ENCODE measurements at regions not wholly inside any gene's neighbourhood (a gene's known extent, or its start where the extent isn't known, plus 50 kb on each side); places are given as distances from the start of the nearest gene placed in this dataset.

DNA sequence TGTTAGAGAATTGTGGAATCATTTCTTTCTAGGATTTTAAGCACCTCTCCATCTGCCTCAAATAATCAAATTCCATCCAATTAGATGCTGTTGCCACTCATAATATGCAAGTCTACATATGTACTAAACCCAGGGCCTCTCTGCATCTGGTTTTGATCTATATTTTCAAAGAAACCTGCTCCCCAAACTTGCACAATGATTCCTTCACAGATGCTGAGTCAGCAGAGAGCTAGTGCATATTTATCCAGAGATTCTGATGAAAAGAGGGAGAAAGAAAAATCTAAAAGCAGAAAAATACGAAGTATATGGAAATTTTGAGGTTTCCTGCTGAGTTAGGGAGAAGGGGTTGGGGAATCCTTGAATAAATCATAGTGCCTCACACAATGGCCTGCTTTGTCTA, 235.1 kb upstream of the RBFOX1 start:
- DNase-seq (ENCODE audit: low spot score): no peak
- no peak for FAIRE-seq
- Histone ChIP-seq H3K9me3 (ENCODE audit: low read length) (no peaks in the 10 kb centered on the region), H3K27me3 (ENCODE audit: control insufficient read depth in 1 of 2, insufficient read depth in 2 of 2, low read length in 2 of 2) (no peaks in the 10 kb centered on the region), H3K27ac (ENCODE audit: extremely low read length, insufficient read depth, low read length) (no peak overlapping the region), H3K79me2 (ENCODE audit: insufficient read depth, low read length) (no peaks in the 10 kb centered on the region), H3K36me3 (replicated peaks in 1 of 2; ENCODE audit: control insufficient read depth in 1 of 2, insufficient read depth in 2 of 2, low read length in 2 of 2) (no peaks in the 10 kb centered on the region), H3K9ac (ENCODE audit: insufficient read depth, low read depth, low read length) (no peak overlapping the region), H3K4me3 (replicated peaks in 1 of 3; ENCODE audit: insufficient read depth in 1 of 3, low read depth in 2 of 3, low read length in 3 of 3) (no peak overlapping the region), H3K4me2 (ENCODE audit: low read depth, low read length) (no peak overlapping the region), H2AFZ (ENCODE audit: low read length) (no peak overlapping the region), H4K20me1 (ENCODE audit: insufficient read depth, low read length) (no peaks in the 10 kb centered on the region), H3K4me1 (ENCODE audit: insufficient read depth, low read length) (no peaks in the 10 kb centered on the region)
- in situ Hi-C loops (cut with HindIII; ENCODE audit: extremely low pct_ligation_motif_present, low pct_unique_long_range_greater_than_20kb): no loop called here
- no TSS peak for BruUV-seq (replicated peaks)
- ChIA-PET CTCF (ENCODE audit: low intra/inter-chr PET ratio, low total read pairs) (no interaction called here), POLR2A (no interaction called here)
- 1% methylated on average over 1 of the region's 1 CpG for WGBS (ENCODE audit: low lambda C conversion rate)
- no peak for ATAC-seq
- intact Hi-C loops (cut with micrococcal nuclease; ENCODE audit: unreplicated experiment): no loop called here
- TF ChIP-seq, protein P1, sequence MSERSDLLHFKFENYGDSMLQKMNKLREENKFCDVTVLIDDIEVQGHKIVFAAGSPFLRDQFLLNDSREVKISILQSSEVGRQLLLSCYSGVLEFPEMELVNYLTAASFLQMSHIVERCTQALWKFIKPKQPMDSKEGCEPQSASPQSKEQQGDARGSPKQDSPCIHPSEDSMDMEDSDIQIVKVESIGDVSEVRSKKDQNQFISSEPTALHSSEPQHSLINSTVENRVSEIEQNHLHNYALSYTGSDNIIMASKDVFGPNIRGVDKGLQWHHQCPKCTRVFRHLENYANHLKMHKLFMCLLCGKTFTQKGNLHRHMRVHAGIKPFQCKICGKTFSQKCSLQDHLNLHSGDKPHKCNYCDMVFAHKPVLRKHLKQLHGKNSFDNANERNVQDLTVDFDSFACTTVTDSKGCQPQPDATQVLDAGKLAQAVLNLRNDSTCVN (CRISPR knock-in tag; IDR thresholded peaks at IDR 0.05; ENCODE audit: borderline replicate concordance): no peak
- TF ChIP-seq ZNF121 (CRISPR knock-in tag; IDR thresholded peaks at IDR 0.05): no peak
- peak; percentile 96 for TF ChIP-seq MAFF (IDR thresholded peaks at IDR 0.05; ENCODE audit: low read depth, low read length)
- no peak for TF ChIP-seq FOSL2 (CRISPR knock-in tag; IDR thresholded peaks at IDR 0.05)
- TF ChIP-seq MAFK (conservative IDR thresholded peaks at IDR 0.05 in 1 of 2, IDR thresholded peaks at IDR 0.05 in 1 of 2; ENCODE audit: low read length in 2 of 2): peak; percentile 98 to 99

DNA sequence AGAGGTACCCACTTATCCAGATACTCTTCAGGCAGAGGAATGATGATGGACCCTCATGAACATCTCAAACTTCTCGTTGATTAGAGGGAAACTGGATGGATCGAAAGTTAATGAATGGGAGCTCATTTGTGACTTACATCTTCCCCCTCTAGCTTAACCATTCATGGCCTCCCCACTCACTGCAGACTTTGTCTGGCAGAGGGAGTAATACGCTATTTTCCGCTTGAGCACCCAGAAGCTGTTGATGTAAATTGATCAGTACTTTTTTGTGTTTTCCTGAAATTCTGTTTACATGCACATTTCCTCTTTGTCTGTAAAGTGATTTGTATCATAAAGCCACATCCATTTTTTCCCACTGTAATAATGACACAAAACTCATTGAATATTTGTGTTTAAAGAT, 239.1 kb upstream of the RBFOX1 start:
- Histone ChIP-seq H3K27me3 (ENCODE audit: control insufficient read depth in 1 of 2, insufficient read depth in 2 of 2, low read length in 2 of 2) (peaks cover 0 to 8% of the 10 kb centered on the region in 2 experiments; a peak in 2 of 5 replicates), H3K4me3 (replicated peaks in 1 of 3; ENCODE audit: insufficient read depth in 1 of 3, low read depth in 2 of 3, low read length in 3 of 3) (no peak overlapping the region), H4K20me1 (ENCODE audit: insufficient read depth, low read length) (no peaks in the 10 kb centered on the region), H3K79me2 (ENCODE audit: insufficient read depth, low read length) (no peaks in the 10 kb centered on the region), H3K36me3 (replicated peaks in 1 of 2; ENCODE audit: control insufficient read depth in 1 of 2, insufficient read depth in 2 of 2, low read length in 2 of 2) (no peaks in the 10 kb centered on the region), H2AFZ (ENCODE audit: low read length) (no peak overlapping the region), H3K27ac (ENCODE audit: extremely low read length, insufficient read depth, low read length) (no peak overlapping the region), H3K4me2 (ENCODE audit: low read depth, low read length) (no peak overlapping the region), H3K4me1 (ENCODE audit: insufficient read depth, low read length) (no peaks in the 10 kb centered on the region), H3K9me3 (ENCODE audit: low read length) (no peaks in the 10 kb centered on the region), H3K9ac (ENCODE audit: insufficient read depth, low read depth, low read length) (no peak overlapping the region)
- ChIA-PET CTCF (ENCODE audit: low intra/inter-chr PET ratio, low total read pairs) (no interaction called here), POLR2A (no interaction called here)
- ATAC-seq (no peak), DNase-seq (ENCODE audit: low spot score) (no peak), FAIRE-seq (no peak)
- TF ChIP-seq MTA3 (CRISPR knock-in tag; IDR thresholded peaks at IDR 0.05): no peak
- TF ChIP-seq ZC3H4 (CRISPR knock-in tag; IDR thresholded peaks at IDR 0.05; ENCODE audit: borderline replicate concordance): no peak
- no peak for TF ChIP-seq ZNF207 (IDR thresholded peaks at IDR 0.05; ENCODE audit: borderline replicate concordance)
- no peak for TF ChIP-seq PCBP1 (IDR thresholded peaks at IDR 0.05; ENCODE audit: borderline replicate concordance, low read depth, low read length)
- TF ChIP-seq, protein P2, sequence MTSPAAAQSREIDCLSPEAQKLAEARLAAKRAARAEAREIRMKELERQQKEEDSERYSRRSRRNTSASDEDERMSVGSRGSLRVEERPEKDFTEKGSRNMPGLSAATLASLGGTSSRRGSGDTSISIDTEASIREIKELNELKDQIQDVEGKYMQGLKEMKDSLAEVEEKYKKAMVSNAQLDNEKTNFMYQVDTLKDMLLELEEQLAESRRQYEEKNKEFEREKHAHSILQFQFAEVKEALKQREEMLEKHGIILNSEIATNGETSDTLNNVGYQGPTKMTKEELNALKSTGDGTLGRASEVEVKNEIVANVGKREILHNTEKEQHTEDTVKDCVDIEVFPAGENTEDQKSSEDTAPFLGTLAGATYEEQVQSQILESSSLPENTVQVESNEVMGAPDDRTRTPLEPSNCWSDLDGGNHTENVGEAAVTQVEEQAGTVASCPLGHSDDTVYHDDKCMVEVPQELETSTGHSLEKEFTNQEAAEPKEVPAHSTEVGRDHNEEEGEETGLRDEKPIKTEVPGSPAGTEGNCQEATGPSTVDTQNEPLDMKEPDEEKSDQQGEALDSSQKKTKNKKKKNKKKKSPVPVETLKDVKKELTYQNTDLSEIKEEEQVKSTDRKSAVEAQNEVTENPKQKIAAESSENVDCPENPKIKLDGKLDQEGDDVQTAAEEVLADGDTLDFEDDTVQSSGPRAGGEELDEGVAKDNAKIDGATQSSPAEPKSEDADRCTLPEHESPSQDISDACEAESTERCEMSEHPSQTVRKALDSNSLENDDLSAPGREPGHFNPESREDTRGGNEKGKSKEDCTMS (CRISPR knock-in tag; conservative IDR thresholded peaks at IDR 0.05): no peak
- TF ChIP-seq, protein P3, sequence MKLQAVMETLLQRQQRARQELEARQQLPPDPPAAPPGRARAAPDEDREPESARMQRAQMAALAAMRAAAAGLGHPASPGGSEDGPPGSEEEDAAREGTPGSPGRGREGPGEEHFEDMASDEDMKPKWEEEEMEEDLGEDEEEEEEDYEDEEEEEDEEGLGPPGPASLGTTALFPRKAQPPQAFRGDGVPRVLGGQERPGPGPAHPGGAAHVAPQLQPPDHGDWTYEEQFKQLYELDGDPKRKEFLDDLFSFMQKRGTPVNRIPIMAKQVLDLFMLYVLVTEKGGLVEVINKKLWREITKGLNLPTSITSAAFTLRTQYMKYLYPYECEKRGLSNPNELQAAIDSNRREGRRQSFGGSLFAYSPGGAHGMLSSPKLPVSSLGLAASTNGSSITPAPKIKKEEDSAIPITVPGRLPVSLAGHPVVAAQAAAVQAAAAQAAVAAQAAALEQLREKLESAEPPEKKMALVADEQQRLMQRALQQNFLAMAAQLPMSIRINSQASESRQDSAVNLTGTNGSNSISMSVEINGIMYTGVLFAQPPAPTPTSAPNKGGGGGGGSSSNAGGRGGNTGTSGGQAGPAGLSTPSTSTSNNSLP (IDR thresholded peaks at IDR 0.05; ENCODE audit: low read depth, low read length): no peak
- TF ChIP-seq ZNF263 (CRISPR knock-in tag; IDR thresholded peaks at IDR 0.05): no peak
- no peak for TF ChIP-seq PAWR (CRISPR knock-in tag; IDR thresholded peaks at IDR 0.05; ENCODE audit: borderline replicate concordance)
- TF ChIP-seq FOXO1 (CRISPR knock-in tag; IDR thresholded peaks at IDR 0.05): no peak
- no peak for TF ChIP-seq KLF16 (CRISPR knock-in tag; IDR thresholded peaks at IDR 0.05)
- BruUV-seq (replicated peaks): no TSS peak
- WGBS (ENCODE audit: low lambda C conversion rate): 34% methylated on average over 4 of the region's 4 CpGs
- in situ Hi-C loops (cut with HindIII; ENCODE audit: extremely low pct_ligation_motif_present, low pct_unique_long_range_greater_than_20kb): no loop called here
- intact Hi-C loops (cut with micrococcal nuclease; ENCODE audit: unreplicated experiment): no loop called here

Measured in HepG2 (cell line).